ENCODE measurements at regions not wholly inside any gene's neighbourhood (a gene's known extent, or its start where the extent isn't known, plus 50 kb on each side); places are given as distances from the start of the nearest gene placed in this dataset.

- DNase-seq (no peak), ATAC-seq (no peak)
- Histone ChIP-seq H4K20me1 (ENCODE audit: low read length) (no peaks in the 10 kb centered on the region), H3K27me3 (ENCODE audit: low read length) (no peaks in the 10 kb centered on the region), H3K27ac (ENCODE audit: low read length) (no peak overlapping the region), H3K79me2 (ENCODE audit: low read length) (no peaks in the 10 kb centered on the region), H3K9me3 (ENCODE audit: low read length) (no peaks in the 10 kb centered on the region), H3K4me1 (ENCODE audit: insufficient read depth, low read length) (no peaks in the 10 kb centered on the region), H3K4me3 (ENCODE audit: low read length) (no peak overlapping the region), H3K36me3 (ENCODE audit: low read depth, low read length) (no peaks in the 10 kb centered on the region), H3K4me2 (ENCODE audit: low read length) (no peak overlapping the region), H3K9ac (ENCODE audit: low read length) (no peak overlapping the region), H3F3A (ENCODE audit: low read length, unreplicated experiment) (no peaks in the 10 kb centered on the region), H2AFZ (ENCODE audit: low read length) (no peak overlapping the region), H3K9me2 (replicated peaks; ENCODE audit: low read length) (no peaks in the 10 kb centered on the region)
- intact Hi-C loops (cut with micrococcal nuclease) = no loop called here
- TF ChIP-seq, protein P1, sequence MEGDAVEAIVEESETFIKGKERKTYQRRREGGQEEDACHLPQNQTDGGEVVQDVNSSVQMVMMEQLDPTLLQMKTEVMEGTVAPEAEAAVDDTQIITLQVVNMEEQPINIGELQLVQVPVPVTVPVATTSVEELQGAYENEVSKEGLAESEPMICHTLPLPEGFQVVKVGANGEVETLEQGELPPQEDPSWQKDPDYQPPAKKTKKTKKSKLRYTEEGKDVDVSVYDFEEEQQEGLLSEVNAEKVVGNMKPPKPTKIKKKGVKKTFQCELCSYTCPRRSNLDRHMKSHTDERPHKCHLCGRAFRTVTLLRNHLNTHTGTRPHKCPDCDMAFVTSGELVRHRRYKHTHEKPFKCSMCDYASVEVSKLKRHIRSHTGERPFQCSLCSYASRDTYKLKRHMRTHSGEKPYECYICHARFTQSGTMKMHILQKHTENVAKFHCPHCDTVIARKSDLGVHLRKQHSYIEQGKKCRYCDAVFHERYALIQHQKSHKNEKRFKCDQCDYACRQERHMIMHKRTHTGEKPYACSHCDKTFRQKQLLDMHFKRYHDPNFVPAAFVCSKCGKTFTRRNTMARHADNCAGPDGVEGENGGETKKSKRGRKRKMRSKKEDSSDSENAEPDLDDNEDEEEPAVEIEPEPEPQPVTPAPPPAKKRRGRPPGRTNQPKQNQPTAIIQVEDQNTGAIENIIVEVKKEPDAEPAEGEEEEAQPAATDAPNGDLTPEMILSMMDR (conservative IDR thresholded peaks at IDR 0.05; ENCODE audit: low read depth, low read length) = no peak
- no peak for TF ChIP-seq EZH2 (IDR thresholded peaks at IDR 0.05; ENCODE audit: low read length, unreplicated experiment)
- no peak for TF ChIP-seq EZH2phosphoT487 (IDR thresholded peaks at IDR 0.05; ENCODE audit: borderline replicate concordance, low read length)
- no TSS peak for BruUV-seq (replicated peaks)
- CTCF ChIA-PET = no interaction called here
- POLR2A ChIA-PET (ENCODE audit: unreplicated experiment) = no interaction called here
These were observed 582.0 kb upstream of the SEMA6D start for GRCh38 chr15:47135267-47135666.

DNA sequence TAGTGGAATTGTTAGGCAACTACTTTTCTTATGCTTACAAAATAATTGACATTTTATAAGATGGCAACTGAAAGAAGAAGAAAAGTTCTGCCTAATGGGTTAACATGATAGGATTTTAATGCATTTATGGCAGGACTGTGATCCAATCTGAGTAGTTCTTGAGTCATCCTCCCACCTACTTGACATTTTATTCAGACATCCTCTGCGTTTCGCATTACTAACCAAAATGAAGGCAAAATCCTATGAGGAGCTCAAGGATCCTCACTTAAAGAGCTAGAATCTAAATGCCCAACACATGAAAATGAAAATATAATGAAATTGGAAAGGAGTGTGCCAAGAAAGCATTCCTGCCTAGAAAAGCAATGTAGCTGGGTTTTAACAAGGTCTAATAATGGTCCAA lies 581.1 kb upstream of the SEMA6D start:
- Histone ChIP-seq H4K20me1 (ENCODE audit: low read length) (no peaks in the 10 kb centered on the region), H3K36me3 (ENCODE audit: low read depth, low read length) (no peaks in the 10 kb centered on the region), H3K9me3 (ENCODE audit: low read length) (no peaks in the 10 kb centered on the region), H3K9me2 (replicated peaks; ENCODE audit: low read length) (no peaks in the 10 kb centered on the region), H3K79me2 (ENCODE audit: low read length) (no peaks in the 10 kb centered on the region), H3K27me3 (ENCODE audit: low read length) (no peaks in the 10 kb centered on the region), H3K4me1 (ENCODE audit: insufficient read depth, low read length) (no peaks in the 10 kb centered on the region), H3K9ac (ENCODE audit: low read length) (no peak overlapping the region), H3K4me2 (ENCODE audit: low read length) (no peak overlapping the region), H3F3A (ENCODE audit: low read length, unreplicated experiment) (no peaks in the 10 kb centered on the region), H3K4me3 (ENCODE audit: low read length) (no peak overlapping the region), H2AFZ (ENCODE audit: low read length) (no peak overlapping the region), H3K27ac (ENCODE audit: low read length) (no peak overlapping the region)
- no peak for ATAC-seq
- BruUV-seq (replicated peaks) = no TSS peak
- no peak for TF ChIP-seq EZH2phosphoT487 (IDR thresholded peaks at IDR 0.05; ENCODE audit: borderline replicate concordance, low read length)
- no peak for TF ChIP-seq EZH2 (IDR thresholded peaks at IDR 0.05; ENCODE audit: low read length, unreplicated experiment)
- TF ChIP-seq, protein P1 (conservative IDR thresholded peaks at IDR 0.05; ENCODE audit: low read depth, low read length) = no peak
- intact Hi-C loops (cut with micrococcal nuclease) = no loop called here
- DNase-seq = no peak
- ChIA-PET CTCF (no interaction called here), POLR2A (ENCODE audit: unreplicated experiment) (no interaction called here)

GRCh38 chr15:47139965-47140364 lies 577.3 kb upstream of the SEMA6D start:
- DNase-seq (no peak), ATAC-seq (no peak)
- TF ChIP-seq, protein P1 (conservative IDR thresholded peaks at IDR 0.05; ENCODE audit: low read depth, low read length) = no peak
- TF ChIP-seq EZH2 (IDR thresholded peaks at IDR 0.05; ENCODE audit: low read length, unreplicated experiment) (no peak), EZH2phosphoT487 (IDR thresholded peaks at IDR 0.05; ENCODE audit: borderline replicate concordance, low read length) (no peak)
- Histone ChIP-seq H3K9me3 (ENCODE audit: low read length) (no peaks in the 10 kb centered on the region), H3K27me3 (ENCODE audit: low read length) (no peaks in the 10 kb centered on the region), H3K36me3 (ENCODE audit: low read depth, low read length) (no peaks in the 10 kb centered on the region), H3K9me2 (replicated peaks; ENCODE audit: low read length) (no peaks in the 10 kb centered on the region), H3K4me1 (ENCODE audit: insufficient read depth, low read length) (no peaks in the 10 kb centered on the region), H3K4me2 (ENCODE audit: low read length) (no peak overlapping the region), H3F3A (ENCODE audit: low read length, unreplicated experiment) (no peaks in the 10 kb centered on the region), H2AFZ (ENCODE audit: low read length) (no peak overlapping the region), H3K79me2 (ENCODE audit: low read length) (no peaks in the 10 kb centered on the region), H3K9ac (ENCODE audit: low read length) (no peak overlapping the region), H4K20me1 (ENCODE audit: low read length) (no peaks in the 10 kb centered on the region), H3K27ac (ENCODE audit: low read length) (no peak overlapping the region), H3K4me3 (ENCODE audit: low read length) (no peak overlapping the region)
- CTCF ChIA-PET = no interaction called here
- POLR2A ChIA-PET (ENCODE audit: unreplicated experiment) = no interaction called here
- intact Hi-C loops (cut with micrococcal nuclease) = no loop called here
- no TSS peak for BruUV-seq (replicated peaks)

All from PC-3 (cell line).